ENCODE measurements at regions not wholly inside any gene's neighbourhood (a gene's known extent, or its start where the extent isn't known, plus 50 kb on each side); places are given as distances from the start of the nearest gene placed in this dataset.

DNA sequence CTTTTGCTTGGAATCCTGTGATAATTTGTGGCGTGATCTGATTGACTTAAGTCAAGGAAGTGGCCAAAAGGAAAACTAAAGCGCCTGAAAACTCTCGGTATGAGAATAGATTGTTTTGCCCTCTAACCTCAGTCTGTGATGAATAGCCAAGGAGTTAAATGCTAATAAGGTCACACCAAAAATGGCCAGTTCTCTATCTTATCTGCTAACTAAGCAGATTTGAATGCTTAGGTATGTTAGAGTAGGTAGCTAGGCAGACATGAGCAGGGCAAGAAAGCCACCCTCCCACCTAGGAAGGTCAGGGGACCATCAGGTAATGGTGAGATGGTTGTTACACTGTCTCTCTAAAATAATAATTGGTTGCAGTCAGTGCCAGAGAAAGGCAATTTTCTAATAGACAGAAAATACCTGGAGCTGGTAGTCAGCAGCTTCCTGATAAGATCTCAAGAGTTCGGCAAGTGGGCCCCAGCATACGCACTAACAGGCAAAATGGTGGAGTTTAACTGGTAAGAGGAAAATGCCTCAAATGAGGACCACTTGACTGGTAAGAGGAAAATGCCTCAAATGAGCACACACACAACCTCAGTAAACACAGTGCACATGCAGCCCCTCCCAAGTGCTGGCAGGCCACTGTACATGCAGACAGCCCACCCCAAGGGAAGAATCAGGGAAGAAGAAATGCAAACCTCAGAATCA, 468.4 kb downstream of the MBD2 start:
- TF ChIP-seq CTCF (IDR thresholded peaks at IDR 0.05) = no peak
- TF ChIP-seq POLR2A (IDR thresholded peaks at IDR 0.05) = no peak
